MCF 10A (cell line): ENCODE measurements at regions not wholly inside any gene's neighbourhood (a gene's known extent, or its start where the extent isn't known, plus 50 kb on each side); places are given as distances from the start of the nearest gene placed in this dataset.

Source experiments
- BruUV-seq: library from RNA; stranded (reverse); fragments of 400-500 nt; replicated peaks from 2 replicates; lab custom pipeline; 2021; lab: Mats Ljungman, UMichigan
- CTCF ChIA-PET: fragments of 300-600 bp; sonication (Branson Sonifier 250); formaldehyde crosslinking; extraction: SDS; loops from one replicate; lab custom pipeline; 2021; ENCODE audit warnings: antibody characterized with exemption, inconsistent platforms; lab: Yijun Ruan, JAX
- POLR2A ChIA-PET: fragments of 300-600, 350-650 bp; sonication (Branson Sonifier 250); formaldehyde crosslinking; extraction: SDS; loops from one replicate; lab custom pipeline; 2020; ENCODE audit warnings: antibody characterized with exemption, inconsistent platforms; lab: Yijun Ruan, JAX
- DNase-seq: peaks from one replicate; pipeline ENCODE4 v3.0.0-alpha.2; 2018; ENCODE audit not compliant: unreplicated experiment
- H3K27ac Mint-ChIP-seq: one replicate; pipeline ENCODE4 v1.8.0; 2022; ENCODE audit warnings: mild to moderate bottlenecking, low read depth, mixed read lengths; ENCODE audit not compliant: unreplicated experiment
- H3K27me3 Mint-ChIP-seq: one replicate; pipeline ENCODE4 v1.8.0; 2022; ENCODE audit warnings: mixed read lengths; ENCODE audit not compliant: insufficient read depth, unreplicated experiment
- H3K36me3 Mint-ChIP-seq: one replicate; pipeline ENCODE4 v1.8.0; 2022; ENCODE audit warnings: mild to moderate bottlenecking, moderate library complexity, mixed read lengths; ENCODE audit not compliant: insufficient read depth, unreplicated experiment
- H3K4me1 Mint-ChIP-seq: one replicate; pipeline ENCODE4 v1.8.0; 2022; ENCODE audit warnings: mixed read lengths; ENCODE audit not compliant: insufficient read depth, unreplicated experiment
- H3K4me3 Mint-ChIP-seq: one replicate; pipeline ENCODE4 v1.8.0; 2022; ENCODE audit warnings: mild to moderate bottlenecking, moderate library complexity, mixed read lengths; ENCODE audit not compliant: unreplicated experiment
- H3K9me3 Mint-ChIP-seq: one replicate; pipeline ENCODE4 v1.8.0; 2022; ENCODE audit warnings: mixed read lengths; ENCODE audit not compliant: unreplicated experiment
- CTCF ChIP-seq: fragments of 200-600 bp; IDR thresholded peaks from one replicate; pipeline ENCODE4 v1.8.0; 2022; ENCODE audit warnings: antibody characterized with exemption, mild to moderate bottlenecking; ENCODE audit not compliant: unreplicated experiment
- intact Hi-C: fragments of 100-400 bp; cut with micrococcal nuclease; formaldehyde crosslinking; loops from 2 replicates; pipeline ENCODE4 v1.14.1; 2022

GRCh38 chr16:79366635-79367034 lies 233.9 kb downstream of the MAF start:
- no TSS peak for BruUV-seq
- H3K27ac Mint-ChIP-seq = no peak overlapping the region

GRCh38 chr16:79365702-79366101 lies 234.8 kb downstream of the MAF start:
- Mint-ChIP-seq H3K9me3 (no peaks in the 10 kb centered on the region), H3K4me1 (peaks cover 10% of the 10 kb centered on the region), H3K27ac (no peak overlapping the region), H3K4me3 (no peak overlapping the region), H3K27me3 (no peaks in the 10 kb centered on the region), H3K36me3 (no peaks in the 10 kb centered on the region)
- TF ChIP-seq CTCF = no peak
- intact Hi-C loops = no loop called here
- no peak for DNase-seq
- no TSS peak for BruUV-seq
- CTCF ChIA-PET = interaction anchor here (0.6 kb wide), 1 partner anchor 75 kb away, joined by 3 read pairs; no protein-coding TSS in a partner anchor
- POLR2A ChIA-PET = no interaction called here

More at GRCh38 chr16:79366635-79367034, 233.9 kb downstream of the MAF start:
- POLR2A ChIA-PET = no interaction called here
- no peak for TF ChIP-seq CTCF
- no peak for DNase-seq
- peaks cover 15% of the 10 kb centered on the region for H3K4me1 Mint-ChIP-seq
- intact Hi-C loops = no loop called here
- H3K4me3 Mint-ChIP-seq = no peak overlapping the region
- CTCF ChIA-PET = interaction anchor here (0.6 kb wide), 1 partner anchor 124 kb away, joined by 3 read pairs; no protein-coding TSS in a partner anchor
- no peaks in the 10 kb centered on the region for H3K27me3 Mint-ChIP-seq
- H3K36me3 Mint-ChIP-seq = no peaks in the 10 kb centered on the region
- H3K9me3 Mint-ChIP-seq = no peaks in the 10 kb centered on the region

GRCh38 chr16:79363484-79363883 lies 237.1 kb downstream of the MAF start:
- H3K9me3 Mint-ChIP-seq = no peaks in the 10 kb centered on the region
- ChIA-PET POLR2A (interaction anchor here (1.0 kb wide), 1 partner anchor 9 kb away, joined by 4 read pairs; no protein-coding TSS in a partner anchor), CTCF (interaction anchor here (0.8 to 1.2 kb wide), 2 partner anchors 36 to 663 kb away, joined by 3 to 4 read pairs; no protein-coding TSS in a partner anchor)
- peaks cover 12% of the 10 kb centered on the region for H3K4me1 Mint-ChIP-seq
- intact Hi-C loops = no loop called here
- no peak for TF ChIP-seq CTCF
- DNase-seq = no peak
- no peaks in the 10 kb centered on the region for H3K27me3 Mint-ChIP-seq
- no peak overlapping the region for H3K27ac Mint-ChIP-seq
- no TSS peak for BruUV-seq
- H3K36me3 Mint-ChIP-seq = no peaks in the 10 kb centered on the region
- H3K4me3 Mint-ChIP-seq = no peak overlapping the region

- no peak for TF ChIP-seq CTCF
- CTCF ChIA-PET = interaction anchor here (0.7 to 1.2 kb wide), 3 partner anchors 30 to 662 kb away, joined by 3 to 4 read pairs (median 4); no protein-coding TSS in a partner anchor
- Mint-ChIP-seq H3K27me3 (no peaks in the 10 kb centered on the region), H3K4me1 (peaks cover 12% of the 10 kb centered on the region), H3K9me3 (no peaks in the 10 kb centered on the region), H3K27ac (no peak overlapping the region), H3K4me3 (no peak overlapping the region), H3K36me3 (no peaks in the 10 kb centered on the region)
- intact Hi-C loops = no loop called here
- no TSS peak for BruUV-seq
- DNase-seq = no peak
- POLR2A ChIA-PET = interaction anchor here (1.0 kb wide), 1 partner anchor 9 kb away, joined by 4 read pairs; no protein-coding TSS in a partner anchor
Measured at GRCh38 chr16:79363035-79363434, 237.5 kb downstream of the MAF start.
